MM.1S (cell line): ENCODE measurements at regions not wholly inside any gene's neighbourhood (a gene's known extent, or its start where the extent isn't known, plus 50 kb on each side); places are given as distances from the start of the nearest gene placed in this dataset.
"Not testable (repeated sequence)": the region's sequence is repeated elsewhere in the genome, so short reads cannot be mapped to it uniquely, and the experiment has no call there.

Experiments
- DNase-seq: peaks from one replicate; pipeline ENCODE4 v3.0.0-alpha.2; 2015
- H2AFZ ChIP-seq: fragments of 300-600 bp; sonication (generic); 2 replicates; pipeline ENCODE4 v1.6.0; 2016; ENCODE audit warnings: antibody characterized with exemption, low read length
- H3F3A ChIP-seq: fragments of 300-600 bp; sonication (generic); 2 replicates; pipeline ENCODE4 v1.6.1; 2016; ENCODE audit warnings: mild to moderate bottlenecking, antibody characterized with exemption, low read length, moderate library complexity, mixed read lengths; ENCODE audit not compliant: insufficient read depth
- H3K27ac ChIP-seq: fragments of 300-600 bp; sonication (generic); 2 replicates; pipeline ENCODE4 v1.5.1; 2016; ENCODE audit warnings: mild to moderate bottlenecking, low read length
- H3K27me3 ChIP-seq: fragments of 300-600 bp; sonication (generic); replicated peaks from 2 replicates; pipeline ENCODE4 v1.6.0; 2016; ENCODE audit warnings: low read length; ENCODE audit not compliant: insufficient read depth
- H3K36me3 ChIP-seq: fragments of 300-600 bp; sonication (generic); replicated peaks from 2 replicates; pipeline ENCODE4 v1.6.1; 2016; ENCODE audit warnings: mild to moderate bottlenecking, low read length, mixed read lengths; ENCODE audit not compliant: insufficient read depth
- H3K4me1 ChIP-seq: fragments of 300-600 bp; sonication (generic); 2 replicates; pipeline ENCODE4 v1.6.1; 2016; ENCODE audit warnings: low read length, mixed read lengths
- H3K4me2 ChIP-seq: fragments of 300-600 bp; sonication (generic); 2 replicates; pipeline ENCODE4 v1.6.0; 2016; ENCODE audit warnings: low read depth, low read length
- H3K4me3 ChIP-seq: fragments of 300-600 bp; sonication (generic); 2 replicates; pipeline ENCODE4 v1.5.1; 2016; ENCODE audit warnings: low read length, mixed read lengths
- H3K79me2 ChIP-seq: fragments of 300-600 bp; sonication (generic); 2 replicates; pipeline ENCODE4 v1.6.1; 2016; ENCODE audit warnings: mixed run types, low read length, mixed read lengths
- H3K9ac ChIP-seq: fragments of 300-600 bp; sonication (generic); 2 replicates; pipeline ENCODE4 v1.6.1; 2016; ENCODE audit warnings: low read length, mixed read lengths
- H3K9me2 ChIP-seq: fragments of 300-600 bp; sonication (generic); replicated peaks from 2 replicates; pipeline ENCODE4 v1.6.1; 2016; ENCODE audit warnings: mild to moderate bottlenecking, low read length, mixed read lengths; ENCODE audit not compliant: insufficient read depth
- H3K9me3 ChIP-seq: fragments of 300-600 bp; sonication (generic); replicated peaks from 2 replicates; pipeline ENCODE4 v1.6.1; 2016; ENCODE audit warnings: mild to moderate bottlenecking, low read length, mixed read lengths; ENCODE audit not compliant: insufficient read depth
- H4K20me1 ChIP-seq: fragments of 300-600 bp; sonication (generic); 2 replicates; pipeline ENCODE4 v1.6.1; 2016; ENCODE audit warnings: mild to moderate bottlenecking, low read length, moderate library complexity, mixed read lengths; ENCODE audit not compliant: insufficient read depth
- CTCF ChIP-seq: fragments of 300-600 bp; sonication (generic); IDR thresholded peaks from 2 replicates; pipeline ENCODE4 v1.5.1; 2016; ENCODE audit warnings: antibody characterized with exemption, low read length, mixed read lengths
- EZH2 ChIP-seq: fragments of 300-600 bp; sonication (generic); optimal IDR thresholded peaks from 2 replicates; pipeline ENCODE3; 2017; ENCODE audit warnings: low read depth, mild to moderate bottlenecking, antibody characterized with exemption, low read length, mixed read lengths
- EZH2phosphoT487 ChIP-seq: fragments of 300-600 bp; sonication (generic); IDR thresholded peaks from 2 replicates; pipeline ENCODE4 v1.6.1; 2018; ENCODE audit warnings: antibody characterized with exemption, low read length

DNA sequence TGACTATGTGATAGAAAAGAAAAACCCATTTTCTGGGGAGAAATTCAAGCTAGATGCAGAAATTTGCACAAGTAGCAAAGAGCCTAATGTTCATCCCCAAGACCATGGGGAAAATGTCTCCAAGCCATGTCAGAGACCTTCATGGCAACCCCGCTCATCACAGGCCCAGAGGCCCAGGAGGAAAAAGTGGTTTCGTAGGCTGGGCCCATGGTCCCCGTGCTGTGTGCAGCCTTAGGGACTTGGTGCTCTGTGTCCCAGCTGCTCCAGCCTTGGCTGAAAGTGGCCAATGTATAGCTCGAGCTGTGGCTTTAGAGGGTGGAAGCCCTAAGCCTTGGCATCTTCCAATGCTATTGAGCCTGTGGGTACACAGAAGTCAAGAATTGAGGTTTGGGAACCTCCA is 711.2 kb upstream of the ZNF608 start:
- H3F3A ChIP-seq = no peaks in the 10 kb centered on the region
- no peak for DNase-seq
- H3K9me2 ChIP-seq = no peaks in the 10 kb centered on the region
- TF ChIP-seq EZH2phosphoT487 = no peak
- TF ChIP-seq EZH2 = no peak
- no peak for TF ChIP-seq CTCF
- no peaks in the 10 kb centered on the region for H3K36me3 ChIP-seq
- H4K20me1 ChIP-seq = no peaks in the 10 kb centered on the region
- H3K79me2 ChIP-seq = no peaks in the 10 kb centered on the region
- no peak overlapping the region for H3K27ac ChIP-seq
- no peak overlapping the region for H3K4me3 ChIP-seq
- H3K4me1 ChIP-seq = no peaks in the 10 kb centered on the region
- H3K9ac ChIP-seq = no peak overlapping the region
- no peaks in the 10 kb centered on the region for H3K9me3 ChIP-seq
- no peaks in the 10 kb centered on the region for H3K27me3 ChIP-seq
- no peak overlapping the region for H2AFZ ChIP-seq
- no peak overlapping the region for H3K4me2 ChIP-seq

DNA sequence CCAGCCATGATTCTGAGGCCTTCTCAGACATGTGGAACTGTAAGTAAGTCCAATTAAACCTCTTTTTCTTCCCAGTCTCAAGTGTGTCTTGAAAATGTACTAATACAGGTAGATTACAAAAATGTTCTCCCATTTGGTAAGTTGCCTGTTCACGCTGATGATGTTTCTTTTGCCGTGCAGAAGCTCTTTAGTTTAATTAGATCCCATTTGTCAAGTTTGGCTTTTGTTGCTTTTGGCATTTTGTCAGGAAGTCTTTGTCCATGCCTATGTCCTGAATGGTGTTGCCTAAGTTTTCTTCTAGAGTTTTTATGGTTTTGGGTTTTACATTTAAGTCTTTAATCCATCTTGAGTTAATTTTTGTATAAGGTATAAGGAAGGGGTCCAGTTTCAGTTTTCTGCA is 712.5 kb upstream of the ZNF608 start:
- H3K27me3 ChIP-seq, H3K27ac ChIP-seq, H3K9me3 ChIP-seq, H3K79me2 ChIP-seq, H4K20me1 ChIP-seq, H2AFZ ChIP-seq, H3K36me3 ChIP-seq, H3F3A ChIP-seq, DNase-seq, H3K9me2 ChIP-seq, H3K4me2 ChIP-seq, H3K4me1 ChIP-seq, H3K4me3 ChIP-seq, H3K9ac ChIP-seq: not testable (repeated sequence)

DNA sequence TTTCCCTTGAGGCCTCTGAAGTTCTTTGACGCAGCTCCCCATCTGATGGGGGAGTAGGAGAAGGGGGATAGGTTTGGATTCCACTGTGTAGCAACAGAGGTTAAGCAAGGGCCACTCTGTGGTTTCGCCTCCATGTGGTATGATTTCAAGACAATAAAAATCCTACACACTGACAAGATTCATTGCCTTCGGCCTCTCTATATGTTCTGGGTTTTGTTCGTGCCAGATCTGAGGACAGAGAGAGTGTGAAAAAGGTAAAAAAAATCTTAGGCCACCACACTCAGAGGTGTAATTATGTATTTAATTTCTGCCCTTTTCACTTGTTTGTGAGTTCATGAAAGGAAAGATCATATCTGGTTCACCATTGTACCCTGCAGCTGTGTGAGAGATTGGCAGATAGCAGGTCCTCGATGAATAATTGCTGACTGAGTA is 715.2 kb upstream of the ZNF608 start:
- Histone ChIP-seq H3K36me3 (no peaks in the 10 kb centered on the region), H3K27ac (no peak overlapping the region), H3K9me2 (no peaks in the 10 kb centered on the region), H3K4me1 (peaks cover 12% of the 10 kb centered on the region), H3K9ac (no peak overlapping the region), H4K20me1 (no peaks in the 10 kb centered on the region), H3K4me3 (no peak overlapping the region), H3K79me2 (no peaks in the 10 kb centered on the region), H3F3A (no peaks in the 10 kb centered on the region), H2AFZ (no peak overlapping the region), H3K27me3 (no peaks in the 10 kb centered on the region), H3K4me2 (no peak overlapping the region), H3K9me3 (no peaks in the 10 kb centered on the region)
- no peak for DNase-seq
- TF ChIP-seq EZH2phosphoT487 (no peak), CTCF (no peak), EZH2 (no peak)

DNA sequence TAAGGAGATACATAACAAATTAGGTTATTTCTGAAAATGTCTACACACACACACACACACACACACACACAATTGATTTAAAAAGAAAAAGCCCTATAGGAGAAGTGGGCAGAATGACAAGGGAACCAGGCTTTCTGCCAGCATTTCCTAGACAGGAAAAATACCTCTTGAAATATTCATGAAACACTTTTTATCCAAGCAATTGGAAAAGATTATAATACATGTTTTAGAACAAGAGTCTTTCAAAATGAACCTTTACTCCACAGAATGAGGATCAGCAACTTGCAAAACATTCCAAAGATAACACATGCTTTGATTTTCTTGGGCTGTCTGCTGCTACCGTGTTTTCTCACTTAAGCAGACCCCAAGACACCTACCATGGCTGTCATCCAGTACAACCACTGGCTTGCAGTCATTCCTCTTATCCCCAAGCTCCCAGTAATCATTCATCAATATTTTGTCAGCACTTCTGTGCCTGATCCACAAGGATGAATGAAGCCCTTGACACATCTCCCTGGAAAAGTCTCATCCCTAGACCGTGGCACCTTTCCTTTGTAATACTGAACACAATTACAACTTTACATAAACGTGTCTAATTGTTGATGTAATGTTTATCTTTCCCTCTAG is 717.1 kb upstream of the ZNF608 start:
- Histone ChIP-seq H3K9me3 (no peaks in the 10 kb centered on the region), H3K9me2 (no peaks in the 10 kb centered on the region), H3K36me3 (no peaks in the 10 kb centered on the region), H3K27me3 (no peaks in the 10 kb centered on the region), H3K9ac (no peak overlapping the region), H3F3A (no peaks in the 10 kb centered on the region), H3K79me2 (no peaks in the 10 kb centered on the region), H3K27ac (no peak overlapping the region), H4K20me1 (no peaks in the 10 kb centered on the region), H2AFZ (no peak overlapping the region), H3K4me3 (no peak overlapping the region), H3K4me2 (no peak overlapping the region), H3K4me1 (peaks cover 12% of the 10 kb centered on the region)
- DNase-seq = no peak
- TF ChIP-seq EZH2 (no peak), EZH2phosphoT487 (no peak), CTCF (no peak)
